ENCODE measurements at regions not wholly inside any gene's neighbourhood (a gene's known extent, or its start where the extent isn't known, plus 50 kb on each side); places are given as distances from the start of the nearest gene placed in this dataset.

DNA sequence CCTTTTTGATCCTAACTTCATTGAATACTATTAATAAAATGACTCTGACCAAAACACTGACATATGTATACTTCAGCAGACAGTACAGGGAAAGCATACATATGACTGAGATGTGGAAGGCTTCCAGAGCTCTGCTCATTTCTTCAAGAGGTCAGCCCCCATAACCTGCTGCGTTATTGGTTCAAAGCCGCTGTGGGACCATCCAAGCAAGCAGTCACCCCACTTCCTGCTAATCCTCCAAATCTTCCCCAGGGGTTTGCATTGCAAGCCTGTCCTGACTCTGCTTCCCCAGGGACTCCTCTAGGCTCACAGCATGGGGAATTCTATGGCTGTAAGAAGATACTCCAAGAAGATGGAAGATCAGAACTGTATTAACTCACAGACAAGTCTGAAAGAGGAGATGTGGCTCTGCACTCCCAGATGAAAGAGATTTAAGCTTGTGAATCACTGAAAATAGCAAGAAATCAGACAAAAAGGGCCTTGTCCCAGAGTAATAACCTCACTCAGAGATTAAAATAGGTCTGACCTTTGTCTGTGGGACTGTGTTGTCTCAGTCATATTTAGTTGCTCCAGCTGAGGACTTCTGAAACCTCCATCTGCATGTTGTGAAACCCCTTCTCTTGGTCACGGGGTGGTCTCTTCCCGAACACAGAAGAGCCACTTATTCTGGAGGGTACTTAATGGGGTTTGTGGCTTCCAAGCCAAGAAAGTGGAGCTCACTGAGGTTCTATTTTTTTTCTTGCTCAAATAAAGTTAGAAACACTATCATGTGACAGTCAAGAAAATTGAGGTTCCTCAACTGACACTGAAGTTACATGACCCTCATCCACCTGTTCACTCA, 101.5 kb upstream of the MARCKS start:
- Histone ChIP-seq H3K27me3 (ENCODE audit: insufficient read depth, poor library complexity, severe bottlenecking) (no peaks in the 10 kb centered on the region), H3K4me3 (replicated peaks; ENCODE audit: insufficient read depth, low read length) (no peak overlapping the region), H3K27ac (replicated peaks) (no peak overlapping the region)
- TF ChIP-seq REST (IDR thresholded peaks at IDR 0.05; ENCODE audit: insufficient replicate concordance, low read depth): no peak
- TF ChIP-seq POLR2AphosphoS5 (IDR thresholded peaks at IDR 0.05; ENCODE audit: low read depth): no peak
- no peak for TF ChIP-seq SPI1 (IDR thresholded peaks at IDR 0.05; ENCODE audit: borderline replicate concordance, low read depth)
- no peak for TF ChIP-seq GABPA (IDR thresholded peaks at IDR 0.05; ENCODE audit: low read depth)
- no peak for TF ChIP-seq CTCF (IDR thresholded peaks at IDR 0.05; ENCODE audit: insufficient read depth, low read length)
- no peak for DNase-seq (ENCODE audit: low read depth in 1 of 2, low spot score in 1 of 2)

DNA sequence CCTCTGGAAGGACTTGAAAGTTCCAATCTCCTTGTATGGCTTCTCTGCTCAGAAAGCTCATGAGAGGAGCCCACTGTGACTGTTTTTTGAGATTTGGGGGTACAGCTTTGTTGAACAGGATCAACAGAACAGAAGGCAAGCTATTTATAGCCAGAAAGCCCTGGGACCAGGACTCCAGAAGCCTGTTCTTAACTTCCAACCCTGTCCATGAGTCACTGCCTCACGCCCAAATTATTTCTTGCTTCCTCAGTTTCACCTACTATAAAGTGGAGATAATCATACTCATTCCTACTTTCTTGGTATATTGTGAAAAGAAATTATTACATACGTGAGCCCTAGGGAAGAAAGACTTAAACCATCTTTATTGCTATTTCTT, 100.9 kb upstream of the MARCKS start:
- DNase-seq (ENCODE audit: low read depth in 1 of 2, low spot score in 1 of 2): no peak
- Histone ChIP-seq H3K4me3 (replicated peaks; ENCODE audit: insufficient read depth, low read length) (no peak overlapping the region), H3K27ac (replicated peaks) (no peak overlapping the region), H3K27me3 (ENCODE audit: insufficient read depth, poor library complexity, severe bottlenecking) (no peaks in the 10 kb centered on the region)
- TF ChIP-seq GABPA (IDR thresholded peaks at IDR 0.05; ENCODE audit: low read depth) (no peak), POLR2AphosphoS5 (IDR thresholded peaks at IDR 0.05; ENCODE audit: low read depth) (no peak), SPI1 (IDR thresholded peaks at IDR 0.05; ENCODE audit: borderline replicate concordance, low read depth) (no peak), REST (IDR thresholded peaks at IDR 0.05; ENCODE audit: insufficient replicate concordance, low read depth) (no peak), CTCF (IDR thresholded peaks at IDR 0.05; ENCODE audit: insufficient read depth, low read length) (no peak)

GRCh38 chr6:113758214-113758613, 98.9 kb upstream of the MARCKS start:
- DNase-seq (ENCODE audit: low read depth in 1 of 2, low spot score in 1 of 2): no peak
- no peak for TF ChIP-seq REST (IDR thresholded peaks at IDR 0.05; ENCODE audit: insufficient replicate concordance, low read depth)
- no peak for TF ChIP-seq SPI1 (IDR thresholded peaks at IDR 0.05; ENCODE audit: borderline replicate concordance, low read depth)
- TF ChIP-seq CTCF (IDR thresholded peaks at IDR 0.05; ENCODE audit: insufficient read depth, low read length): no peak
- no peak for TF ChIP-seq GABPA (IDR thresholded peaks at IDR 0.05; ENCODE audit: low read depth)
- no peak for TF ChIP-seq POLR2AphosphoS5 (IDR thresholded peaks at IDR 0.05; ENCODE audit: low read depth)

More at GRCh38 chr6:113758214-113758613, 98.9 kb upstream of the MARCKS start:
- no peak overlapping the region for H3K27ac ChIP-seq (replicated peaks)
- H3K27me3 ChIP-seq (ENCODE audit: insufficient read depth, poor library complexity, severe bottlenecking): no peaks in the 10 kb centered on the region
- no peak overlapping the region for H3K4me3 ChIP-seq (replicated peaks; ENCODE audit: insufficient read depth, low read length)
